Activated effector memory CD4-positive, alpha-beta T cell treated with Interleukin-2 at 50 U/mL for 16 hours (primary cell): ENCODE measurements at regions not wholly inside any gene's neighbourhood (a gene's known extent, or its start where the extent isn't known, plus 50 kb on each side); places are given as distances from the start of the nearest gene placed in this dataset.

Experiments
- DNase-seq: peaks from one replicate; pipeline ENCODE4 v3.0.0-alpha.2; 2020

DNA sequence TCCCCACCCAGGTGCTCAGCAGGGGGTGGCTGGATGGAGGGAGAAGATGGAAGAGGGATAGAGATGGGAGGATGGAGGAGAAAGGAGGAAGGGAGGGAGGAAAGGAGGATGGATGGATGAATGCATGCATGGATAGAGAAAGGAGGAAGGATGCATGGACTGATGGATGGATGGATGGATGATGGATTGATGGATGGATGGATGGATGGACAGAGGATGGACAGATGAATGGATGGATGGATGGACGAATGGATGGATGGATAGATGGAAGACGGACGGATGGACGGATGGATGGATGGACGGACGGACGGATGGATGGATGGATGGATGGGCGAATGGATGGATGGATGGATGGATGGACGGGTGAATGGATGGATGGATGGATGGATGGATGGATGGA, 64.1 kb downstream of the NCOR2 start:
- no peak for DNase-seq

DNA sequence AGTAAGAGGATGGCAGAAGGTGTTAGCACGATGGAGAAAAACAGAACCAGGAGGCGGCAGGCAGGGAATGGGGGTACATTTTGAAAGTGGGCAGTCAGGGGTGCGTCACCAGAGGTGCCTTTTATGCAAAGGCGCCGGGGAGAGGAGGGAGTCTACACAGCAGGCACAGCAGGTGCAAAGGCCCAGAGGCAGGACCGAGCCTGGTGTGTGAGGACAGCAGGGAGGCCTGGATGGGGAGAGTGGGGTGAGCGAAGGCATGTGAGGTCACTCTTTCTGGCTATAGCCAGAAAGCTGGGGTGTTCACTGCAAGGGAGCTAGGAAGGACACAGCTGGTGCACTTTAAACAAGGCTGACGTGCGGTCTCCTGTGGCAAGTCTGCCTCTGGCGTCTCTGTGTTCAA, 65.0 kb downstream of the NCOR2 start:
- no peak for DNase-seq

DNA sequence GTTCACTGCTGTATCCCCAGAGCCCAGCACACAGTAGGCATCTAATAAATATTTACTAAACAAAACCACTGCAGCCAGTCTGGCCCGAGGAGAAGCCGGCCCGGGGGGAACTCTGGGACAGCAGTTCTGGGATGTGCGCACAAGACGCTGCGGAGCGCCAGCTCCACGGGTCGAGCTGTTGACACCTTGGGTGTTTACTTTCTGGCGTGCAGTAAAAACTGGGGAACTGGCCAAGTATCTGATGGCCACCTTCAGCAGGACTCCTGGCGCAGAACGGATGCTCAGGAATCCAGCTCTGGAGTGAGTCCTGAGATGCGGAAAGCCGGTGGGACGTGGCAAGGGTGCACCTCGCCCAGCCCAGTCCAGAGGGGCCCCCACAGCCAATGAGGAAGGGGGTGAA, 65.6 kb downstream of the NCOR2 start:
- DNase-seq: no peak

DNA sequence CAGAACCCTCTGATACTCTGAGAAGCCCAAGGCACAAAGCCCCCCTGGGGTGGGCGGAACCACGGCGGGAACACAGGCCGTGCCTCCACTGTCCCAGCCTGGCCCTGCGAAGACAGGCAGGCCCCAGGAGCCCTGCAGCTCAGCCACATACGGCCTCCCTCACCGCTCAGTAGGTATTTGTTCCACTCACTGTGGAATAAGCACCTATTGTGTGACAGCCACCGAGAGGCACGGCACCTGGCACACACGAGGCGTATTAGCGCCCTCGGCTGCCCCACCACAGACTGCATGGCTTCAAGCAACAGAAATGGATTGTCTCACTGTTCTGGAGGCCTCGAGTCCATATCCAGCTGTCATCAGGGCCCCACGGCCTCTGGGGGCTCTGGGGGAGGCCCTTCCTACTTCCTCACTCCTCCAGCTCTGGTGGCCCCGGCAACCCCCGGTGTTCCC, 66.3 kb downstream of the NCOR2 start:
- DNase-seq: no peak

DNA sequence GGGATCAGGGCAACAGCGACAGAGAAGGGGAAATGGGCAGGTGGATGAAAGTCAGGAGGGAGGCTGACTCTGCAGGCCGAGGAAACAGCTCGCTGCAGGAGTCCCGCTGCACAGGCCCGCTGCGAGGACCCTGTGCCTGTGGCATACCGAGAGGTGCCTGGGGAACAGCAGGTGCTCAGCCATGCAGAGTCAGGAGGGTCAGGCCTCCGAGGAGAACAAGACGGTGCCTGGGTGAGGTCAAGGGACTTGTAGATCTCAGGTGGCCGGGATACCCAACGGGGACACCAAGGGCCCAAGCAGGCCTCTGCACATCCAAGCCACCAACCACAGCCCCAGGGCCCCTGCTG, 67.5 kb downstream of the NCOR2 start:
- DNase-seq: no peak

DNA sequence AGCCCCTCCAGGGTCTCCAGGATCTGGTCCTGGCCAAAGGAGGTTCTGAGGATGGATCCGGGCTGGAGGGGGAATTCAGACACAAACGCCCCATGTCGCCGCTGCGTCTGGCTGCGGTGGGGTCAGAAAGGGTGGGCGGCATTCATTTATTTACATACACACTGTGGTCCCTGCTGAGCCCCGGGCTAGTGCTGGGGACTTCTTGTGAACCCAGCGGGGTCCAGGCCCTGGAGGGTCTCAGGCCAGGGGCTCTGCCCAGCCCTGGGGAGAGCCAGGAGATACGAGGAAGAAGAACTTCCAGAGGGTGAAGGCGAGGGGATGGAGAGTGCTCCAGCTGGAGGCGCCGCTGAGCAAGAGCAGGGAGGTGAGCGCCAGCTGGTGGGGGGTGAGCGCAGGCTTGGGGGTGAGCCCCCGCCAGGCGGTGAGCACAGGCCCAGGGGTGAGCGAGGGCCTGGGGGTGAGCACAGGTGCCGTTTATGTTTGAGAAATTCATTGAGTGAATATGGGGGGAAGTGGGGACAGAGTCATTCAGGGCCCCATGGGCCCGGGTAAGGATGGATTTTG, 68.1 kb downstream of the NCOR2 start:
- DNase-seq: no peak

DNA sequence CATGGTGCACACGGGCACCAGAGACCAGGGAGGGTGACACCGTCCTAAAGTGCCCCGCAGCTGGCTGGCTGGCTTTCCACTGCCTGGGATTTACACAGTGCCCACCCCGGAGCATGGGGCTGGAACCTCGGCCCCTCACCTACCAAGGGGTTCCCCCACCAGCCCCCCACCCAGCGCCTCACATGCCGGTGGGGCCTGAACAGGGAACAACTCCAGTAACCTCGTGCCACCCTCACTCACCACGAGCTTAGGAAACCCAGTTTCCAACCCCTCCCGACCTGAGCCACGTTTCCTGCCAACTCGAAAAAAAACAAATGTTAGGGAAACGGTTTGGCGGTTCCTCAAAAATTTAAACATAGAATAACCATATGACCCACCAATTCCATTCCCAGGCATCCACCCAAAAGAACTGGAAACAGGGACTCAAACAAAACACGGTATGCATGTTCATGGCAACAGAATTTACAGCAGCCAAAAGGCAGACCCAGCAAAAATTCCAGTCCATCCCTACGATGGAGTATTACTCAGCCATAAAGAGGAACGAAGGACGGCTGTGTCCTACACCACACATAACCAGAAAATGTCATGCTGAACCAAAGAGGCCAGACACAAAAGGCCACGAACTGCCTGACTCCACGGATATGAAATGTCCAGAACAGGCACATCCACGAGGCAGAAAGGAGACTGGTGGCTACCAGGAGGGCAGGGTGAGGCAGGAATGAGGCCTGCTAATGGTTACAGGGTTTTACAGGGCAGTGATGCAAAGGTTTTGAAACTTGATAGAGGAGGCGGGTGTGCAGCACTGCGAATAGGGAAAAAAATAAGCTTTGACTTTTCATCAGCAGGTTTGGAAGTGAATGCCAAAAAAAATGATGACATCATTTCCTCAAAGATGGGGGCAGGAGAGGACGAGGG, 68.9 kb downstream of the NCOR2 start:
- no peak for DNase-seq

DNA sequence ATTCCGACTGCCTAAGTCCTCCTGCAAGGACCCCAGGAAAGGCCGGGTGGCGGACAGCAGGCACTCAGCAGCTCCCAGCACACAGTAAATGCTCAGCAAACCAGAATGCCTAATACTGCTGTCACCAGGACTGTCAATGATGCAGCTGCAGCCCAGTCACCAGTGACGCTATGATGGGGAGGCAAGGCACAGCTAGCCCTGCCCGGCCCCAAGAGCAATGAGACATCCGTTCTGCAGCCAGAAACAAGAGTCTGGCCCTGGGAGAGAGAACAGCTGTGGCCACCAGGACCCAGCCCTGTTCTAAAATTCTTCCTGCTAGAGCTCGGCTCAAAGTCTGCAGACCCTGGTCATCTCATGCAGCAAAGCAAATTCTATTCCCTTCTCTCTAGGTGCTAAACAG, 69.8 kb downstream of the NCOR2 start:
- DNase-seq: no peak

DNA sequence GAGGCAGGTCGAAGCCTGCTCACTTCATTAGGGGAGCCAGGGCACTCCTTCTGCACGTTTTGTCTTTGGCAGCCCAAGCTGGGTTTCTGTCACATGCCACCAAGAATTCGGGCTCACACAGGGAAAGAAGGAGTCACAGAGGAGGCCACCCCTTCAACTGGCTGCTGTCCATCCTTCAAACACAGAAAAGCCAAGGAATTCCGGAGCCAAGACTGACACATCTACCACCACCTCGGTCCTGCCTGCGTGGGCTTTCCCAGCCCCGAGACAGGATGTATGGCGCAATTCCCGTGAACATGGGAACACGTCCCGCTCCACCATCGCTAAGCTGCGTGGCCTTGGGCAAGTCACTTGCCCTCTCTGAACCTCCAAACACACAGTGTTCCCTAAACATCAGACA, 70.4 kb downstream of the NCOR2 start:
- no peak for DNase-seq

DNA sequence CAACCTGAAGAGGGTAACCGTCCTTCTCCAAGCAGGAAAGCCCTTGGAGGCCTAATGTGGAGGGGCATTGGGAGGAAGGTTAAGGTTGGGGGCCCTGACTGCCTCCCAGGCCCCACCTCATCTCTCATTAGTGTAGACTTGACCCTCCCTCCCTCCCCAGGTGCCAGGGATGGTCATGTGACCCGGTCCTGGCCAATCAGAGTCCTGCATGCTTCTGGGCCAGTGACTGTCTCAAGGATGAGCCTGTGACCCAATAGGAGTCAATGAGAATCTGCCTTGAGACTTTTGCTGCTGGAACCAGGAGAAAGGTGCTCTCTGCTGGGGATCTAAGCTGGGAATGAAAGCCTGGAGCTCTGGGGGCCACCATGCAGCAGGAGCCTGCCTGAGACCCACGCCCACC, 70.8 kb downstream of the NCOR2 start:
- no peak for DNase-seq

DNA sequence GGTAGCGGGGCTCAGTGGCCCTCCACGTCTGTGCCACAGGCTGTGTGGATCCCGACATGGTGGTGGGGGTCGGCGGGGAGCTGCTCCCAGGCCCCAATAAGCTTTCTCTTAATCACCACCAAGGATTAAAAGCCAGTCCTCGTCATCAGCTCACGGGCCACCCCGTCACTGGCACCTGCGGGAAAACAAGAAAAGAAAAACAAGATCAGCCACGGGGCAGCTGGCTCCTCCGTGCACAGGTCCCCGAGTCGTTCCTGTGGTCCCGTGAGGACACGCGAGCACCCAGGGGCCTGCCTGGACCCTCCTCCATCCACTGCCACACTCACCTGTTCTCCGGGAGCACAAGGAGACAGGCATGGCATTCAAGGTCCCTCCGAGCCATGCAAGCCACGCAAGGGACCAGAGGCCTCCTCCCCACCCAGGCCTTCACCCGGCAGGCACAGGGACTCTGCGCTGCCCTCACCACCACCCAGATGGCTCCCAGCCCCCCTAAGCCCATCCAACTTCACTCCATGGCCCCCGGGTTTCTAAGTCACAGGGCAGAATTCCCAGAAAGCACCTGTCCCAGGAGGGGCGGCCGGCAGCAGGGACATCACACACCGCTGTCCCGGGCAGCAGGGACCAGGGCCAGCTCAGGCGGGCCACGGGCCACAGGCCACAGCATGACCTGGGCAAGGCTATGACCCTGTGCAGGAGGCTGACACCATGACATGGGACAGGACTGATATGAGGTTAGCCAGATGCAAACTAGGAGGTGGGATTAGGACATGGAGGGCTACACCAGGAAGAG, 72.0 kb downstream of the NCOR2 start:
- no peak for DNase-seq

DNA sequence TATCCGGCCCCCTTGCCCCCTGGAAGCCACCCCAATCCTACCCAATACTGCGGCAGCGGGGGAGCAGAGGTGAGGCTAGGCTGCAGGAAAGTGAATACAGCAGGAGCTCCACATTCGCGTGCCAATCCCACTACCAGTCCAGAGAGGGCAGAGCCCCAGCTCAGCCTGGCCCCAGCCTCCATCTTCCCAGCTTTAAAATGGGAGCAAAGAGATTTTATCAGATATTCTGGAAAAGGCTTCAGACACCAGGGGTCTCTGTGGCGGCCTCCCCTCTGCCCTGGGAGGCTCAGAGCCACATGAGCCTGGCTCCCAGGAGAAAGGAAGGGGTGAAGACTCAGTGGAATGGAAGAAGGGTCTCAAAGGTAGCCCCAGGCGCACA, 72.7 kb downstream of the NCOR2 start:
- DNase-seq: no peak

DNA sequence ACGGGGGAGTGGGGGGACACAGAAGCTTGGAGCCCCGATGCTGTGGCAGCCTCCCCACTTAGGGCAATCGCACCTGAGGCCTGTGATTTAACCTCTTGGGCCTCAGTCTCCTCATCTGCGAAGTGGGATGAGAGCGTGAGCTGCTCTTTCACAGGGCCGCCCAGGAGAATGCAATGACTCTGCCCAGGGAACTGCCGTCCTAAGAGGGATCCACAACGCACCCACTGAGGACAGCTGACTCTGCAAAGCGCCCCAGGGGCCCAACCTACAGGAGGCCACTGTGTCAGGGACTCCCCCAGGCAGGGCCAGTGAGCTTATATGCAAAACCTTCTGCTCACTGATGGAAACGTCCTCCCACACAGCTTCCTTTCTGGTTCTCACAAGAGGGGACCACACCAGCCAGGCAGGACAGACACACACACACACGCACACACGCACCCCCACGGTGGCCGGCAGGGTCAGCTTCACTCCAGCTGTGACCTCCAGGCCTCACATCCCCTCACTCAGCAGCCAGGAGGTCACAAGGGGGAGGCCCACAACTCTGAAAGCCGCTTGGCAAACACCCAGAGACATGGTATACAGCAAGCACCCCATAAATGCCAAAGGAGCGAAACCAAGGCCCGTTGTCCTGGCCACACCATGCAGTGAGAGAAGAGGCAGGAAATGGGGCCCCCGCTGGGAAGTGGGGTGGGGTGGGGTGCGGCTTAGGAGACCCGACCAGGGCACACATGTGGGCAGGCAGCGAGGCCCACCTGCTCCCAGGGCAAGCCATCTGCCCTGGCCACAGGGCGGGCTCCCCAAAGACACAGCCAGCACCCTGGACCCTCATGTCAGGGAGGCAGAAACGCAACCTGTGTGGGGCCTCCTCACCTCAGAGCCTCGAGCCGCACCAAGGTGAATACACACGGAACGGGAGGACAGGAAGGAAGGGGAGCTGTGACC, 73.3 kb downstream of the NCOR2 start:
- no peak for DNase-seq

DNA sequence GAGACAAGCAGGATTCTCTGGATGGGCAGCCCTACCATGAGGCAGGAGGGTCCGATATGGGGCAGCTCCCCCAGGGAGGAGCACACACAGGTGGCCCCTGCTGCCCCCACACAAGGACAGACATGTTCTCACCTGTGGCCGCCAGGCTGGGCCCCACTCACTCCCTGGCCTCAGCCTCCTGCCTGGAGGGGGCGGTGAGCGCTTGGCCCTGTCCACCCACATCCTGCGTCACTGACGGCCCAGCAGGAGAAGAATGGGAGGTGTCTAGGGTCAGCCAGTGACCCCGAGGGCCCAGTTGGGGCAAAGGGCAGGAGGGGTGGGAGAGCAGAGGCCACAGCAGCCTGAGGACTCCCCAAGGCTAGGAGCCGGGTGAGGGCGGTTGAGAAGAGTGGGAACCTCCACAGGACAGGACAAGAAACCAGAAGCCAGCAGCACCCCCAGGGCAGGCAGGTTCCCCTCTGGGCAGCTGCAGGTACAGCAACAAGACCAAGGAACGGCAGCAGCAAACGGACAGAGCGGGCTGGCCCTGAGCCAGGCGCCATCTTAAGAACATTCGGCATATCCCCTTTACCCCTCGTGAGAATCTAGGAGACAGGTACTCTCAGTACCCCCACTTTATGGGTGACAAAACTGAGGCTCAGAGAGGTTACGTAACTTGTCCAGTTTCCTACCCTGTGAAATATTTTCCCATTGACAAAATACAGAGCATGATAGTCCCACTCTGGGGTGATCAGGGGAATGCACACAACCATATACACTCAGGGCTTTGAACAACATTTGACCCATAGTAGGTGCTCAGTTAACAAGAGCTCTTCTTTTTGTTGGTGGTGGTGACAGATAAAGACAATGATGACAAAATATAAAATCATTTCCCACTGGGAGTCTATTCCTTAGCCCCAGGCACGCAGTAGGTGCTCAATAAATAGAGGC, 74.3 kb downstream of the NCOR2 start:
- DNase-seq: no peak

DNA sequence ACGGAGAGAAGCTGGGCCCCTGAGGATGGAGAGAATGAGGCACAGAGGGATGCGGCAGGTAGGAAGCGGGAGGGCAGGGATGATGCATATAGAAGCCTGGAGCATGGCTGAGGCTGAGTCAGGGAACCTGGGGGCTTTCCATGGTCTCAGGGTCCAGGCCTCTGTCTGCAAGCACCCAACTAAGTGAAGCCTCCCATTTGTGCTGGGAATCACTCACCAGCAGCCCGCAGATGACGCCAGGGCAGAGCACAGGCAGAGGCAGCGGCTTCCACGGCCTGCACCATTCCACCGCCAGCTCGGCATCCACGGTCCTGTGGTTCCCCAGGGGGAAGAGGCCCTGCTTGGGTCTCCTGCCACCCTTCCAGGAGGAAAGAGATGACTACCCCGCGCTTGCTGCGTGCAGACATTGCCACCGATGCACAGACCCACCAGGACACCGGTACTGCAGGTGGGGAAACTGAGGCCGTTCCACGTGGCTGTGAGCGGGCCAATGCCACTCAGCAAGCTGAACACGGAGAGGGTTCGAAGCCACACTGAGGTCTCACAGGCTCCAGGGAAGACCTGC, 75.5 kb downstream of the NCOR2 start:
- no peak for DNase-seq

DNA sequence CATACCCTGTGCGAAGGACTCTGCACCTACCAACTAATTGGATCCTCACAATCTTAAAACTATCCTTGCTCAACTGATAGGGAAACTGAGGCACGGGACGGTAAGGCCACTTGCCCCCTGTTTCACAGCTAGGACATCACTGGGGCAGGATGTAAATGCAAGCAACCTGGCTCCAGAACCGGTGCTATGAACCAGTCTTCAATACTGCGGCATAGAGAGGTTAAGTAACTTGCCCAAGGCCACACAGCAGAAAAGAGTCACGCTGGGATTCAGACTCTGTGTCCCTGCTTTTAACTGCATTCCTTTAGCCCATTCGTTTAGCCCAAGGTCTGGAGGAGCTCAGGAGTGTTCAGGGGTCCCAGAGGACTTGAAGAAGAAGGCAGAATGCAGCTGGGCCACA, 76.1 kb downstream of the NCOR2 start:
- DNase-seq: no peak

DNA sequence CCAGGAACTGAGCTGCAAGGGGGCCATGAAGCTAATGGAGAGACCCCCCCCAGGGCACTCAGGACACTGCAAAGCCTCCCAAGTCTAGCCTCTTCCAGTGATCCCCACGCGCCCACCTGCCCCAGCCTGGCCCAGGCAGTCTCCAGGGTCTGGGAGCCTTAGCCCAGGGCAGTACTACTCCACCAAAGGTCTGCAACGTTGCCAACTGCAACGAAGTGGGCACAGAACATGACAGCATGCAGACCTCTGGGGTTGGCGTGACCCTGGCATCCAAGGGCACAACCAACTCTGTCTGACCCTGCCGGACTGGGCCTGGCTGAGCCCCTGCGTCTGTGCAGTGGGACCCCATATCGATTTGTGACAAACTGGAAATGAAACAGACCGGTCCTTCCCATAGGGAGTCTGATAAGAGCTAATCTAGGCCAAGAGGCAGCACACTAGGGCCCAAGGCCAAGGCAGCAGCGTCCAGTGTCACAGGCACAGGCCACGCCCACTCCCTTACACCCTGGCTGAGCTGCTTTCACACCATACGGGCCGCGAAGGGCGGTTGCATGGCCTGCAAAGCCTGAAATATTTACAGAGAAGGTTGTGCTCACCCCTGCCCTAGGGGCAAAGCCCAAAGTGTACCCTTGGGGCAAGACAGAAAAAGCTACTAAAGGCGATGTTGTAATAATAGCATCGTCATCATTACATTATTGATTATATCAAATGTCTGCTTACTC, 76.7 kb downstream of the NCOR2 start:
- no peak for DNase-seq

DNA sequence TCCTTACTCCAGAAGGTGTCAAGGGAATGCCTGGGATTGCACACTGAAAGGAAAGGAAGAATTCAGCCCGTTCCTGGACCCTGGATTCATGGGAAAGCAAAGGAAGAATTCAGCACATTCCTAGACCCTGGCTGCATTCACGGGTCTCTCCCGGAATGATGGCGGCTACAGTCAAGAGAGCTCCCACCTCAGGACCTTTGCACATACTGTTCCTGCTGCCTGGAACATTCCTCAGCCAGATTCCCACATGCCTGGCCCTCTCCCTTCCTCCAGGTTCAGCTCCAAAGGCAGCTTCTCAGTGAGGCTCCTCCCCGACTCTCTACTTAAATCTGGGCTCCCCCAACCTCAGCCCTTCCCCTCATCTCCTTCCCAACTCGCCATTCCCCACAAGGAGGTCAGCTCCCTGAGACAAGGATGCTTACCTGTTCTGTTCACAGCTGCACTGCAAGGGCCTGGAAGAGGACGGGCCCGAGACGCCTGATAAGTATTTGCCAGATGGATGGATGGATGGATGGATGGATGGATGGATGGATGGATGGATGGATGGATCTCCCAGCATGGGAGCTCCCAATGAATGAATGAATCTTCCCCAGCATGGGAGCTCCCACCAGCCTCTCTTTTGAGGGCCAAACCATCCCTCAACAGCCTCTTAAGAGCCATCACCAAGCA, 77.4 kb downstream of the NCOR2 start:
- DNase-seq: no peak

DNA sequence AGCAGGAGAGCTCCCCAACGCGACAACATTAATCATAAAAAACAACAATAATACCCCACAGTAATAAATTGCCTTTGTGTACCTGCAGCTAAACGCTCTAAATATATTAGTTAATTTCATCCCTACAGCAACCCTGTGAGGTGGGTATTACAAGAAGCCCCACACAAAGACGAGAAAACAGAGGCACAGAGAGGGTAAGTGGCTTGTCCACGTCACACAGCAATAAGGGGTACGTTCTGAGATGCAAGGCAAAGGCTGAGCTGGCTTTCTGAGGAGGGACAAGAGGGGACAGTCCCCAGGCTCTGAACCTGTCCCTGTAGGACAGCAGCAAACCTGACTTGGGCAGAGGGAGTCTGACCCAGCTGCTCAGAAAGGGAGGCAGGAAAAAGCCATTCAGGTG, 78.2 kb downstream of the NCOR2 start:
- DNase-seq: no peak

DNA sequence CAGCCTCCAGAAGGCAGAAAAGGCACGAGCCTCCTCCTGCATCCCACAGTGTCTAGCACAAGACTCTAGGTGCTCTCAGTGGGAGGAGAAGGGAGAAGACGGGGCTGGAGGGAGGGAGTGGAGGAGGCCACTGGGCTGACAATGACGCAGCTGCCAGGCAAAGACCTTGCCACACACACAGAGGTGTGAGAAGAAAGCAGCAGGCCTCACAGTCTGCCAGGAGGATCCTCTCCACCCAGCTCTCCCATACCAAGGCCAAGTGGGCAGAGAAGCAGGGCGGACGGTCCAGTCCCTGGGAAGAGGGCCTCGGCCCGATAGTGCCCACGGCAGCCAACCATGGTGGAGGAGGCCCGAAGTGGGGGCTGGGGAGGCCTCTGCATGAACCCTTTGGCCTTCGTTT, 78.9 kb downstream of the NCOR2 start:
- no peak for DNase-seq
